ENCODE measurements at regions not wholly inside any gene's neighbourhood (a gene's known extent, or its start where the extent isn't known, plus 50 kb on each side); places are given as distances from the start of the nearest gene placed in this dataset.

DNA sequence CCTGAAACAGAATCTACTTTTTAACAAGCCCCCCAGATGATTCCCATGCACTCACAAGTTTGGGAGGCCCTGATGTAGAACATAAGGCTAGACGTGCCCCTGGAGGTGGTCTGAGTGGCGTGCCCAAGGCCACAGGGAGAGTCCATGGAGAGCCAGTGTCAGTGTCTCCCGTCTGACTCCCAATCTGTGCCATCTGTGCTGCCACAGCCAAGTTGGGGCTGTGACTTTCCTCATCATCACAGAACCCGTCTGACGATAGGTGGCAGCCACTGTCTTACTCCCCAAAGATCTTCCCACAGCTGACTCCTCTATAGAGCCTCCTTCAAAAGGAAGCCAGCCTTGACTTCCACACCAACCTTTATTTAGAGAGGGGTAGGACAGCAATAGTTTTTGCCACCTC lies 470.5 kb downstream of the SOX6 start:
- TF ChIP-seq, protein P1, sequence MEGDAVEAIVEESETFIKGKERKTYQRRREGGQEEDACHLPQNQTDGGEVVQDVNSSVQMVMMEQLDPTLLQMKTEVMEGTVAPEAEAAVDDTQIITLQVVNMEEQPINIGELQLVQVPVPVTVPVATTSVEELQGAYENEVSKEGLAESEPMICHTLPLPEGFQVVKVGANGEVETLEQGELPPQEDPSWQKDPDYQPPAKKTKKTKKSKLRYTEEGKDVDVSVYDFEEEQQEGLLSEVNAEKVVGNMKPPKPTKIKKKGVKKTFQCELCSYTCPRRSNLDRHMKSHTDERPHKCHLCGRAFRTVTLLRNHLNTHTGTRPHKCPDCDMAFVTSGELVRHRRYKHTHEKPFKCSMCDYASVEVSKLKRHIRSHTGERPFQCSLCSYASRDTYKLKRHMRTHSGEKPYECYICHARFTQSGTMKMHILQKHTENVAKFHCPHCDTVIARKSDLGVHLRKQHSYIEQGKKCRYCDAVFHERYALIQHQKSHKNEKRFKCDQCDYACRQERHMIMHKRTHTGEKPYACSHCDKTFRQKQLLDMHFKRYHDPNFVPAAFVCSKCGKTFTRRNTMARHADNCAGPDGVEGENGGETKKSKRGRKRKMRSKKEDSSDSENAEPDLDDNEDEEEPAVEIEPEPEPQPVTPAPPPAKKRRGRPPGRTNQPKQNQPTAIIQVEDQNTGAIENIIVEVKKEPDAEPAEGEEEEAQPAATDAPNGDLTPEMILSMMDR (IDR thresholded peaks at IDR 0.05), result no peak
- TF ChIP-seq POLR2A (IDR thresholded peaks at IDR 0.05), result no peak
